NCI-H69 (cell line): ENCODE measurements at regions not wholly inside any gene's neighbourhood (a gene's known extent, or its start where the extent isn't known, plus 50 kb on each side); places are given as distances from the start of the nearest gene placed in this dataset.
"Not testable (repeated sequence)": the region's sequence is repeated elsewhere in the genome, so short reads cannot be mapped to it uniquely, and the experiment has no call there.

Source experiments
- DNase-seq: peaks from one replicate; lab custom pipeline; 2025; lab: John Stamatoyannopoulos, UW

GRCh38 chr14:28323951-28324741 lies 442.4 kb upstream of the FOXG1 start:
- peak; percentile 35 for DNase-seq

- peak; percentile 87 for DNase-seq
Measured at GRCh38 chr14:28340816-28341215, 425.8 kb upstream of the FOXG1 start.

GRCh38 chr14:28344381-28344780 lies 422.2 kb upstream of the FOXG1 start:
- DNase-seq: peak; percentile 17

- no peak for DNase-seq
Measured at GRCh38 chr14:28348797-28349196, 417.8 kb upstream of the FOXG1 start.

- no peak for DNase-seq
Measured at GRCh38 chr14:28356819-28357218, 409.8 kb upstream of the FOXG1 start.

- DNase-seq: peak; percentile 16
Measured at GRCh38 chr14:28361486-28361885, 405.1 kb upstream of the FOXG1 start.

GRCh38 chr14:28365510-28365909 lies 401.1 kb upstream of the FOXG1 start:
- DNase-seq: no peak

GRCh38 chr14:28373721-28374120 lies 392.9 kb upstream of the FOXG1 start:
- no peak for DNase-seq

- peak; percentile 47 for DNase-seq
Measured at GRCh38 chr14:28375295-28375694, 391.3 kb upstream of the FOXG1 start.

GRCh38 chr14:28381656-28382055 lies 384.9 kb upstream of the FOXG1 start:
- no peak for DNase-seq

GRCh38 chr14:28382444-28383190 lies 384.0 kb upstream of the FOXG1 start:
- peak; percentile 7 for DNase-seq

GRCh38 chr14:28398506-28398905 lies 368.1 kb upstream of the FOXG1 start:
- no peak for DNase-seq

- not testable (repeated sequence) for DNase-seq
Measured at GRCh38 chr14:28401705-28402104, 364.9 kb upstream of the FOXG1 start.

GRCh38 chr14:28406196-28406595 lies 360.4 kb upstream of the FOXG1 start:
- DNase-seq: no peak

- peak; percentile 57 for DNase-seq
Measured at GRCh38 chr14:28407031-28407825, 359.4 kb upstream of the FOXG1 start.

GRCh38 chr14:28407996-28408395 lies 358.6 kb upstream of the FOXG1 start:
- peak; percentile 61 for DNase-seq

GRCh38 chr14:28412077-28412476 lies 354.5 kb upstream of the FOXG1 start:
- DNase-seq: peak; percentile 20

GRCh38 chr14:28426960-28427359 lies 339.6 kb upstream of the FOXG1 start:
- DNase-seq: no peak

- no peak for DNase-seq
Measured at GRCh38 chr14:28436821-28437220, 329.8 kb upstream of the FOXG1 start.

GRCh38 chr14:28461389-28461788 lies 305.2 kb upstream of the FOXG1 start:
- DNase-seq: peak; percentile 16

- DNase-seq: peak; percentile 27
Measured at GRCh38 chr14:28467611-28468010, 299.0 kb upstream of the FOXG1 start.
